WTC11 (cell line): ENCODE measurements at regions not wholly inside any gene's neighbourhood (a gene's known extent, or its start where the extent isn't known, plus 50 kb on each side); places are given as distances from the start of the nearest gene placed in this dataset.

Experiments
- ATAC-seq: fragments of 200-7000 bp; cut with Tn5 transposase; 2 replicates; pipeline ENCODE4 v1.10.0; 2021; ENCODE audit warnings: mild to moderate bottlenecking, moderate library complexity
- CTCF ChIA-PET: fragments of 300-600 bp; sonication (Branson Sonifier 250); formaldehyde crosslinking; loops from one replicate; lab custom pipeline; 2021; ENCODE audit warnings: antibody characterized with exemption; lab: Charles Lee
- POLR2A ChIA-PET: fragments of 350-600 bp; sonication (Branson Sonifier 250); formaldehyde crosslinking; loops from one replicate; lab custom pipeline; 2021; ENCODE audit warnings: antibody characterized with exemption; lab: Charles Lee
- DNase-seq: peaks from one replicate; pipeline ENCODE4 v3.0.0; 2021; ENCODE audit warnings: low spot score
- H3K27ac Mint-ChIP-seq: 2 replicates; pipeline ENCODE4 v1.8.0; 2021; ENCODE audit warnings: mixed read lengths
- H3K27me3 Mint-ChIP-seq: 2 replicates; pipeline ENCODE4 v1.8.0; 2021; ENCODE audit warnings: low read depth, mild to moderate bottlenecking, moderate library complexity, mixed read lengths
- H3K36me3 Mint-ChIP-seq: 2 replicates; pipeline ENCODE4 v1.8.0; 2021; ENCODE audit warnings: mixed read lengths
- H3K4me1 Mint-ChIP-seq: 2 replicates; pipeline ENCODE4 v1.8.0; 2022; ENCODE audit warnings: mixed read lengths
- H3K4me3 Mint-ChIP-seq: 2 replicates; pipeline ENCODE4 v1.8.0; 2021; ENCODE audit warnings: mild to moderate bottlenecking, moderate library complexity, mixed read lengths
- H3K9me3 Mint-ChIP-seq: 2 replicates; pipeline ENCODE4 v1.8.0; 2021; ENCODE audit warnings: mixed read lengths
- ARID4B ChIP-seq: sonication (generic); formaldehyde crosslinking; IDR thresholded peaks from 2 replicates; pipeline ENCODE4 v1.8.0; 2023; ENCODE audit warnings: missing genetic modification reagents, mild to moderate bottlenecking, borderline replicate concordance
- ELF4 ChIP-seq: sonication (generic); formaldehyde crosslinking; IDR thresholded peaks from 2 replicates; pipeline ENCODE4 v1.8.1; 2022; ENCODE audit warnings: low read depth, mild to moderate bottlenecking, moderate library complexity, missing genetic modification reagents
- FOXP1 ChIP-seq: sonication (generic); formaldehyde crosslinking; IDR thresholded peaks from 2 replicates; pipeline ENCODE4 v1.8.0; 2022; ENCODE audit warnings: missing genetic modification reagents, mild to moderate bottlenecking, moderate library complexity, borderline replicate concordance
- MAX ChIP-seq: sonication (generic); formaldehyde crosslinking; IDR thresholded peaks from 2 replicates; pipeline ENCODE4 v1.8.0; 2022; ENCODE audit warnings: mild to moderate bottlenecking, missing genetic modification reagents
- MYBL2 ChIP-seq: sonication (generic); formaldehyde crosslinking; IDR thresholded peaks from 2 replicates; pipeline ENCODE4 v1.8.1; 2023; ENCODE audit warnings: mild to moderate bottlenecking, moderate library complexity, missing genetic modification reagents
- NFATC4 ChIP-seq: fragments of 250-450 bp; sonication (Bioruptor Pico); IDR thresholded peaks from 2 replicates; pipeline ENCODE4 v1.9.0; 2021; ENCODE audit warnings: mild to moderate bottlenecking
- NFE2L1 ChIP-seq: sonication (generic); formaldehyde crosslinking; IDR thresholded peaks from 2 replicates; pipeline ENCODE4 v1.8.1; 2023; ENCODE audit warnings: missing genetic modification reagents
- PRRX2 ChIP-seq: fragments of 250-450 bp; sonication (Bioruptor Pico); IDR thresholded peaks from 2 replicates; pipeline ENCODE4 v1.8.0; 2021; ENCODE audit warnings: mild to moderate bottlenecking
- RELA ChIP-seq: sonication (generic); formaldehyde crosslinking; IDR thresholded peaks from 2 replicates; pipeline ENCODE4 v1.8.1; 2022; ENCODE audit warnings: missing genetic modification reagents, mild to moderate bottlenecking, borderline replicate concordance
- SP1 ChIP-seq: sonication (generic); formaldehyde crosslinking; conservative IDR thresholded peaks from 2 replicates; pipeline ENCODE4 v1.8.1; 2022; ENCODE audit warnings: missing genetic modification reagents
- ZMAT4 ChIP-seq: fragments of 250-450 bp; sonication (Bioruptor Pico); IDR thresholded peaks from 2 replicates; pipeline ENCODE4 v1.9.0; 2021; ENCODE audit warnings: mild to moderate bottlenecking
- ZNF121 ChIP-seq: sonication (generic); formaldehyde crosslinking; IDR thresholded peaks from 2 replicates; pipeline ENCODE4 v1.8.0; 2023; ENCODE audit warnings: missing genetic modification reagents
- ZNF219 ChIP-seq: sonication (generic); formaldehyde crosslinking; IDR thresholded peaks from 2 replicates; pipeline ENCODE4 v1.8.0; 2023; ENCODE audit warnings: missing genetic modification reagents, mild to moderate bottlenecking, borderline replicate concordance
- ZNF232 ChIP-seq: sonication (generic); formaldehyde crosslinking; IDR thresholded peaks from 2 replicates; pipeline ENCODE4 v1.8.0; 2022; ENCODE audit warnings: mild to moderate bottlenecking, missing genetic modification reagents
- ZNF263 ChIP-seq: sonication (generic); formaldehyde crosslinking; IDR thresholded peaks from 2 replicates; pipeline ENCODE4 v1.8.1; 2022; ENCODE audit warnings: low read depth, mild to moderate bottlenecking, moderate library complexity, missing genetic modification reagents
- TF ChIP-seq, protein P1 (sequence below): sonication (generic); formaldehyde crosslinking; IDR thresholded peaks from 2 replicates; pipeline ENCODE4 v1.8.1; 2023; ENCODE audit warnings: mild to moderate bottlenecking, missing genetic modification reagents
- TF ChIP-seq, protein P2 (sequence below): sonication (generic); formaldehyde crosslinking; IDR thresholded peaks from 2 replicates; pipeline ENCODE4 v1.8.1; 2022; ENCODE audit warnings: mild to moderate bottlenecking, missing genetic modification reagents, moderate library complexity, borderline replicate concordance
- TF ChIP-seq, protein P3 (sequence below): fragments of 250-450 bp; sonication (Bioruptor Pico); IDR thresholded peaks from 2 replicates; pipeline ENCODE4 v1.9.0; 2021; ENCODE audit warnings: moderate library complexity, mild to moderate bottlenecking, inconsistent platforms, borderline replicate concordance
- TF ChIP-seq, protein P4 (sequence below): sonication (generic); formaldehyde crosslinking; IDR thresholded peaks from 2 replicates; pipeline ENCODE4 v1.8.0; 2023; ENCODE audit warnings: missing genetic modification reagents
- TF ChIP-seq, protein P5 (sequence below): sonication (generic); formaldehyde crosslinking; IDR thresholded peaks from 2 replicates; pipeline ENCODE4 v1.8.1; 2023; ENCODE audit warnings: mild to moderate bottlenecking, moderate library complexity, missing genetic modification reagents

DNA sequence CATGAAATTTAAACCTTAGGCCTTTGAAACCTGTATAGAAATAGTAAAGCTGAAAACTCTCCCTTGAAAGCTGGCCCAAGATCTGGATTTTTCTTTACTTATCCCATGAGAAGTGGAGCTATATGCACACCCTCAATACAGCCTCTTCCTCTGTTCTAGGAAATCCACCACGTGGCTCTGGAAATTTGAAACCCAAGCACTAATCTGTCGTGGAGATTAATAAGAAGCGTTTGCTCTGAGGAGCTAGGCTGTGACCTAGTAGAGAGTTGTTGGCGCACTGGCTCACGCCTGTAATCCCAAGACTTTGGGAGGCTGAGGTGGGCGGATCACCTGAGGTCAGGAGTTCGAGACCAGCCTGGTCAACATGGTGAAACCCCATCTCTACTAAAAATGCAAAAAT lies 291.3 kb upstream of the PLXNA2 start:
- Mint-ChIP-seq H3K36me3 (no peaks in the 10 kb centered on the region), H3K27ac (no peak overlapping the region), H3K9me3 (no peaks in the 10 kb centered on the region), H3K27me3 (no peaks in the 10 kb centered on the region), H3K4me3 (no peak overlapping the region), H3K4me1 (peaks cover 48% of the 10 kb centered on the region)
- ChIA-PET POLR2A (no interaction called here), CTCF (no interaction called here)
- DNase-seq (no peak), ATAC-seq (no peak)
- TF ChIP-seq, protein P1, sequence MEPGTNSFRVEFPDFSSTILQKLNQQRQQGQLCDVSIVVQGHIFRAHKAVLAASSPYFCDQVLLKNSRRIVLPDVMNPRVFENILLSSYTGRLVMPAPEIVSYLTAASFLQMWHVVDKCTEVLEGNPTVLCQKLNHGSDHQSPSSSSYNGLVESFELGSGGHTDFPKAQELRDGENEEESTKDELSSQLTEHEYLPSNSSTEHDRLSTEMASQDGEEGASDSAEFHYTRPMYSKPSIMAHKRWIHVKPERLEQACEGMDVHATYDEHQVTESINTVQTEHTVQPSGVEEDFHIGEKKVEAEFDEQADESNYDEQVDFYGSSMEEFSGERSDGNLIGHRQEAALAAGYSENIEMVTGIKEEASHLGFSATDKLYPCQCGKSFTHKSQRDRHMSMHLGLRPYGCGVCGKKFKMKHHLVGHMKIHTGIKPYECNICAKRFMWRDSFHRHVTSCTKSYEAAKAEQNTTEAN, result no peak
- TF ChIP-seq ZNF263 (CRISPR knock-in tag), result no peak
- no peak for TF ChIP-seq ZMAT4
- no peak for TF ChIP-seq RELA (CRISPR knock-in tag)

GRCh38 chr1:208536212-208536611 lies 292.0 kb upstream of the PLXNA2 start:
- POLR2A ChIA-PET, result no interaction called here
- ATAC-seq (no peak), DNase-seq (no peak)
- CTCF ChIA-PET, result no interaction called here
- Mint-ChIP-seq H3K4me3 (no peak overlapping the region), H3K9me3 (no peaks in the 10 kb centered on the region), H3K27ac (no peak overlapping the region), H3K36me3 (no peaks in the 10 kb centered on the region), H3K4me1 (peaks cover 46% of the 10 kb centered on the region), H3K27me3 (no peaks in the 10 kb centered on the region)
- TF ChIP-seq ELF4 (CRISPR knock-in tag) (no peak), ZNF121 (CRISPR knock-in tag) (no peak), FOXP1 (CRISPR knock-in tag) (no peak), NFATC4 (CRISPR knock-in tag) (no peak), SP1 (CRISPR knock-in tag) (no peak), ZNF219 (no peak), ZNF232 (CRISPR knock-in tag) (no peak), NFE2L1 (CRISPR knock-in tag) (no peak), MYBL2 (CRISPR knock-in tag) (no peak), ARID4B (CRISPR knock-in tag) (no peak), MAX (CRISPR knock-in tag) (no peak), PRRX2 (CRISPR knock-in tag) (no peak)
- TF ChIP-seq, protein P2, sequence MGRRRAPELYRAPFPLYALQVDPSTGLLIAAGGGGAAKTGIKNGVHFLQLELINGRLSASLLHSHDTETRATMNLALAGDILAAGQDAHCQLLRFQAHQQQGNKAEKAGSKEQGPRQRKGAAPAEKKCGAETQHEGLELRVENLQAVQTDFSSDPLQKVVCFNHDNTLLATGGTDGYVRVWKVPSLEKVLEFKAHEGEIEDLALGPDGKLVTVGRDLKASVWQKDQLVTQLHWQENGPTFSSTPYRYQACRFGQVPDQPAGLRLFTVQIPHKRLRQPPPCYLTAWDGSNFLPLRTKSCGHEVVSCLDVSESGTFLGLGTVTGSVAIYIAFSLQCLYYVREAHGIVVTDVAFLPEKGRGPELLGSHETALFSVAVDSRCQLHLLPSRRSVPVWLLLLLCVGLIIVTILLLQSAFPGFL (CRISPR knock-in tag), result no peak
- TF ChIP-seq, protein P3, sequence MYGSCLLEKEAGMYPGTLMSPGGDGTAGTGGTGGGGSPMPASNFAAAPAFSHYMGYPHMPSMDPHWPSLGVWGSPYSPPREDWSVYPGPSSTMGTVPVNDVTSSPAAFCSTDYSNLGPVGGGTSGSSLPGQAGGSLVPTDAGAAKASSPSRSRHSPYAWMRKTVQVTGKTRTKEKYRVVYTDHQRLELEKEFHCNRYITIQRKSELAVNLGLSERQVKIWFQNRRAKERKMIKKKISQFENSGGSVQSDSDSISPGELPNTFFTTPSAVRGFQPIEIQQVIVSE (CRISPR knock-in tag), result no peak
- TF ChIP-seq, protein P4, sequence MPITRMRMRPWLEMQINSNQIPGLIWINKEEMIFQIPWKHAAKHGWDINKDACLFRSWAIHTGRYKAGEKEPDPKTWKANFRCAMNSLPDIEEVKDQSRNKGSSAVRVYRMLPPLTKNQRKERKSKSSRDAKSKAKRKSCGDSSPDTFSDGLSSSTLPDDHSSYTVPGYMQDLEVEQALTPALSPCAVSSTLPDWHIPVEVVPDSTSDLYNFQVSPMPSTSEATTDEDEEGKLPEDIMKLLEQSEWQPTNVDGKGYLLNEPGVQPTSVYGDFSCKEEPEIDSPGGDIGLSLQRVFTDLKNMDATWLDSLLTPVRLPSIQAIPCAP, result no peak
- TF ChIP-seq, protein P5, sequence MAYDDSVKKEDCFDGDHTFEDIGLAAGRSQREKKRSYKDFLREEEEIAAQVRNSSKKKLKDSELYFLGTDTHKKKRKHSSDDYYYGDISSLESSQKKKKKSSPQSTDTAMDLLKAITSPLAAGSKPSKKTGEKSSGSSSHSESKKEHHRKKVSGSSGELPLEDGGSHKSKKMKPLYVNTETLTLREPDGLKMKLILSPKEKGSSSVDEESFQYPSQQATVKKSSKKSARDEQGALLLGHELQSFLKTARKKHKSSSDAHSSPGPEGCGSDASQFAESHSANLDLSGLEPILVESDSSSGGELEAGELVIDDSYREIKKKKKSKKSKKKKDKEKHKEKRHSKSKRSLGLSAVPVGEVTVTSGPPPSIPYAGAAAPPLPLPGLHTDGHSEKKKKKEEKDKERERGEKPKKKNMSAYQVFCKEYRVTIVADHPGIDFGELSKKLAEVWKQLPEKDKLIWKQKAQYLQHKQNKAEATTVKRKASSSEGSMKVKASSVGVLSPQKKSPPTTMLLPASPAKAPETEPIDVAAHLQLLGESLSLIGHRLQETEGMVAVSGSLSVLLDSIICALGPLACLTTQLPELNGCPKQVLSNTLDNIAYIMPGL (CRISPR knock-in tag), result no peak
